K562 (cell line): ENCODE measurements at regions not wholly inside any gene's neighbourhood (a gene's known extent, or its start where the extent isn't known, plus 50 kb on each side); places are given as distances from the start of the nearest gene placed in this dataset.

ENCODE experiments used
- ATAC-seq: fragments of 200-7000 bp; cut with Tn5 transposase; 3 replicates; pipeline ENCODE4 v1.9.1; 2020; ENCODE audit warnings: moderate library complexity
- BruUV-seq: library from RNA; stranded (reverse); fragments of 400-500 nt; replicated peaks from 2 replicates; lab custom pipeline; 2021; lab: Mats Ljungman, UMichigan
- CTCF ChIA-PET: fragments of 300-600 bp; formaldehyde crosslinking; extraction: SDS; loops from one replicate; lab custom pipeline; 2021; ENCODE audit warnings: low intra/inter-chr PET ratio; lab: Yijun Ruan, JAX
- POLR2A ChIA-PET: fragments of 300-600, 350-650 bp; sonication (Branson Sonifier 250); formaldehyde crosslinking; extraction: SDS; loops from one replicate; lab custom pipeline; 2021; ENCODE audit warnings: antibody characterized with exemption, inconsistent platforms; lab: Yijun Ruan, JAX
- DNase-seq, 4 experiments: peaks; one replicate each; pipeline versions ENCODE4 v3.0.0 to v3.0.0-alpha.2; 2011 to 2018; ENCODE audit warnings: low spot score in 3 of 4, mixed read lengths in 3 of 4; ENCODE audit errors: extremely low read depth in 1 of 4
- FAIRE-seq: peaks from 2 replicates; lab custom pipeline; 2011; peaks lifted over from hg19 to GRCh38; lab: Jason Lieb, UNC
- H2AFZ ChIP-seq: 2 replicates; pipeline ENCODE4 v1.6.0; 2011; ENCODE audit warnings: low read depth, low read length, control low read depth, inconsistent platforms
- H3K27ac ChIP-seq: fragments of 200-600 bp; 3 replicates; pipeline ENCODE4 v1.8.0; 2011; ENCODE audit warnings: low read depth, mild to moderate bottlenecking, control low read depth, inconsistent platforms, low read length, moderate library complexity, mixed read lengths; ENCODE audit errors: extremely low read depth
- H3K27me3 ChIP-seq, 2 experiments: fragments of 300-600 bp in 1 of 2; 2 replicates in 1 of 2; 3 replicates in 1 of 2; pipeline versions ENCODE4 v1.6.0 to v1.8.0; 2011; ENCODE audit warnings: inconsistent platforms in 2 of 2, low read length in 2 of 2, mild to moderate bottlenecking in 1 of 2, mixed read lengths in 1 of 2, moderate library complexity in 1 of 2; ENCODE audit not compliant: control insufficient read depth in 2 of 2, insufficient read depth in 2 of 2
- H3K36me3 ChIP-seq: fragments of 300-600 bp; 3 replicates; pipeline ENCODE4 v1.8.0; 2011; ENCODE audit warnings: mild to moderate bottlenecking, low read length, inconsistent platforms; ENCODE audit not compliant: control insufficient read depth, insufficient read depth
- H3K4me1 ChIP-seq, 2 experiments: fragments of 200-600 bp in 1 of 2; replicated peaks in 1 of 2; 2 replicates in 1 of 2; 3 replicates in 1 of 2; pipeline versions ENCODE4 v1.5.1 to v1.8.0; 2011; ENCODE audit warnings: inconsistent platforms in 2 of 2, low read length in 2 of 2, mild to moderate bottlenecking in 1 of 2, mixed read lengths in 1 of 2, moderate library complexity in 1 of 2; ENCODE audit not compliant: control insufficient read depth in 2 of 2, insufficient read depth in 2 of 2
- H3K4me2 ChIP-seq: 2 replicates; pipeline ENCODE4 v1.6.1; 2011; ENCODE audit warnings: low read length, control low read depth, inconsistent platforms, mixed read lengths; ENCODE audit not compliant: insufficient read depth
- H3K4me3 ChIP-seq: fragments of 200-600 bp; sonication (generic), shearing (Covaris generic); 2 replicates; pipeline ENCODE4 v1.5.1; 2016; ENCODE audit warnings: control low read depth, inconsistent platforms
- H3K79me2 ChIP-seq: fragments of 200-600 bp; 3 replicates; pipeline ENCODE4 v1.8.0; 2011; ENCODE audit warnings: low read length, inconsistent platforms; ENCODE audit not compliant: control insufficient read depth, insufficient read depth
- H3K9ac ChIP-seq, 2 experiments: 2 replicates each; pipeline versions ENCODE4 v1.6.0 to v1.6.1; 2011; ENCODE audit warnings: low read depth in 2 of 2, low read length in 2 of 2, control low read depth in 1 of 2, inconsistent platforms in 1 of 2, mild to moderate bottlenecking in 1 of 2, mixed read lengths in 1 of 2; ENCODE audit not compliant: insufficient read depth in 1 of 2
- H3K9me1 ChIP-seq: one replicate; pipeline ENCODE4 v1.6.0; 2011; ENCODE audit warnings: inconsistent platforms, mild to moderate bottlenecking, low read length, moderate library complexity; ENCODE audit not compliant: control insufficient read depth, insufficient read depth
- H3K9me3 ChIP-seq: replicated peaks from 2 replicates; pipeline ENCODE4 v1.5.1; 2011; ENCODE audit warnings: low read depth, low read length, inconsistent platforms; ENCODE audit not compliant: control insufficient read depth, insufficient read depth
- H4K20me1 ChIP-seq: replicated peaks from 2 replicates; pipeline ENCODE4 v1.6.1; 2011; ENCODE audit warnings: low read length, inconsistent platforms, mixed read lengths; ENCODE audit not compliant: control insufficient read depth, insufficient read depth
- C11orf30 ChIP-seq: fragments of 450-650 bp; IDR thresholded peaks from 2 replicates; pipeline ENCODE4 v1.6.1; 2016; ENCODE audit warnings: low read depth, mild to moderate bottlenecking
- CSDE1 ChIP-seq, 2 experiments: fragments of 450-650 bp; IDR thresholded peaks; 2 replicates each; pipeline ENCODE4 v1.6.1; 2016; ENCODE audit warnings: mild to moderate bottlenecking in 1 of 2
- ELF1 ChIP-seq: fragments of 200-800 bp; sonication (Bioruptor generic); IDR thresholded peaks from 2 replicates; pipeline ENCODE4 v1.6.1; 2016; ENCODE audit warnings: missing genetic modification characterization, missing compliant biosample characterization
- ERF ChIP-seq: fragments of 450-650 bp; formaldehyde crosslinking; IDR thresholded peaks from 2 replicates; pipeline ENCODE4 v1.4.0; 2020; ENCODE audit warnings: mild to moderate bottlenecking, mixed read lengths
- KHSRP ChIP-seq: fragments of 450-650 bp; IDR thresholded peaks from 2 replicates; pipeline ENCODE4 v1.6.1; 2017
- MCM2 ChIP-seq: fragments of 450-650 bp; IDR thresholded peaks from 2 replicates; pipeline ENCODE4 v1.6.1; 2017; ENCODE audit warnings: low read depth, mild to moderate bottlenecking
- NELFE ChIP-seq: IDR thresholded peaks from 2 replicates; pipeline ENCODE4 v1.6.1; 2011; ENCODE audit warnings: mild to moderate bottlenecking; ENCODE audit not compliant: insufficient read depth, insufficient read length
- NR1H2 ChIP-seq: sonication (generic); formaldehyde crosslinking; IDR thresholded peaks from 2 replicates; pipeline ENCODE4 v1.4.0; 2020; ENCODE audit warnings: mild to moderate bottlenecking, missing genetic modification reagents
- PYGO2 ChIP-seq: fragments of 450-650 bp; IDR thresholded peaks from 2 replicates; pipeline ENCODE4 v1.6.1; 2016; ENCODE audit warnings: mild to moderate bottlenecking, missing genetic modification characterization, moderate library complexity, missing compliant biosample characterization
- RBM25 ChIP-seq: fragments of 200-400 bp; formaldehyde crosslinking; IDR thresholded peaks from 2 replicates; pipeline ENCODE4 v1.6.1; 2018; ENCODE audit warnings: low read length, low read depth, moderate library complexity; ENCODE audit not compliant: severe bottlenecking
- RBM39 ChIP-seq: fragments of 200-400 bp; formaldehyde crosslinking; optimal IDR thresholded peaks from 2 replicates; pipeline ENCODE3; 2018; ENCODE audit warnings: low read depth, low read length
- SNRNP70 ChIP-seq: fragments of 200-400 bp; formaldehyde crosslinking; optimal IDR thresholded peaks from 2 replicates; pipeline ENCODE3; 2017; ENCODE audit warnings: low read depth, low read length
- SREBF1 ChIP-seq: fragments of 150-350 bp; IDR thresholded peaks from 2 replicates; pipeline ENCODE4 v1.6.1; 2014; ENCODE audit warnings: antibody characterized with exemption, low read depth, low read length, borderline replicate concordance
- TRIM28 ChIP-seq: fragments of 450-650 bp; IDR thresholded peaks from 2 replicates; pipeline ENCODE4 v1.6.1; 2017
- ZBTB17 ChIP-seq: fragments of 450-650 bp; formaldehyde crosslinking; IDR thresholded peaks from 2 replicates; pipeline ENCODE4 v1.4.0; 2020; ENCODE audit warnings: mild to moderate bottlenecking
- ZNF140 ChIP-seq: fragments of 250-450 bp; sonication (Bioruptor Pico); IDR thresholded peaks from 2 replicates; pipeline ENCODE4 v1.8.0; 2021; ENCODE audit warnings: moderate library complexity, mild to moderate bottlenecking, inconsistent platforms
- WGBS: fragments of 100-300 bp; shearing (Covaris generic); methylation state at CpG from one replicate; pipeline ENCODE4 v1.1.6; 2016; ENCODE audit warnings: low coverage, mixed read lengths; ENCODE audit not compliant: insufficient coverage; ENCODE audit errors: missing lambda C conversion rate; 5-methylcytosine and 5-hydroxymethylcytosine counted together
- in situ Hi-C: fragments of 300-500 bp; cut with MboI; formaldehyde crosslinking; loops from 4 replicates; pipeline ENCODE4 v1.15.0; 2018; ENCODE audit warnings: inconsistent platforms, mixed read lengths
- intact Hi-C: fragments of 100-400 bp; cut with micrococcal nuclease; formaldehyde crosslinking; loops from 2 replicates; pipeline ENCODE4 v1.14.2; 2022
- TF ChIP-seq, protein P1 (sequence below): fragments of 250-450 bp; sonication (Bioruptor Pico); IDR thresholded peaks from 2 replicates; pipeline ENCODE4 v1.8.0; 2021; ENCODE audit warnings: moderate library complexity, mild to moderate bottlenecking, inconsistent platforms
- TF ChIP-seq, protein P2 (sequence below): fragments of 450-650 bp; IDR thresholded peaks from 2 replicates; pipeline ENCODE4 v1.6.1; 2016; ENCODE audit warnings: mild to moderate bottlenecking

DNA sequence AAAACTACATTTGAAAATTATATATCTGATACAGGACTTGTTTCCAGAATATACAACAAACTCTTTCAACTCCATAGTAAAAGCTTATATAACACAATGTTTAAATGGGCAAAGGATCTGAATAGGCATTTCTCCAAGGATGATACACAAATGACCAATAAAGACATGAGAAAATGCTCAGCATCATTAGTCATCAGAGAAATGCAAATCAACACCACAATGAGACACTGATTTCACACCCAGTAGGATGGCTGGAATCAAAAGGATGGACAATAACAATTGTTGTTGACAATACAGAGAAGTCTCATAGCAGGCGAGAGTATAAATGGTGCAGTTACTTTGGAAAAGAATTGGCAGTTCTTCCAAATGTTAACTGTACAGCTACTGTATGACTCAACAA lies 394.9 kb downstream of the BCL11B start:
- no peak overlapping the region for H3K9ac ChIP-seq
- no peaks in the 10 kb centered on the region for H3K79me2 ChIP-seq
- no peak overlapping the region for H3K4me3 ChIP-seq
- H3K27me3 ChIP-seq: no peaks in the 10 kb centered on the region
- DNase-seq: no peak
- H3K4me2 ChIP-seq: no peak overlapping the region
- TF ChIP-seq KHSRP: no peak
- TF ChIP-seq ZBTB17 (CRISPR knock-in tag): no peak
- TF ChIP-seq TRIM28: no peak
- no peak for TF ChIP-seq MCM2
- no peak for TF ChIP-seq ERF (CRISPR knock-in tag)
- TF ChIP-seq RBM39: no peak
- no peak for TF ChIP-seq C11orf30
- TF ChIP-seq ZNF140 (CRISPR knock-in tag): no peak
- TF ChIP-seq CSDE1 (IDR thresholded peaks at IDR 0.05): no peak
- TF ChIP-seq, protein P1, sequence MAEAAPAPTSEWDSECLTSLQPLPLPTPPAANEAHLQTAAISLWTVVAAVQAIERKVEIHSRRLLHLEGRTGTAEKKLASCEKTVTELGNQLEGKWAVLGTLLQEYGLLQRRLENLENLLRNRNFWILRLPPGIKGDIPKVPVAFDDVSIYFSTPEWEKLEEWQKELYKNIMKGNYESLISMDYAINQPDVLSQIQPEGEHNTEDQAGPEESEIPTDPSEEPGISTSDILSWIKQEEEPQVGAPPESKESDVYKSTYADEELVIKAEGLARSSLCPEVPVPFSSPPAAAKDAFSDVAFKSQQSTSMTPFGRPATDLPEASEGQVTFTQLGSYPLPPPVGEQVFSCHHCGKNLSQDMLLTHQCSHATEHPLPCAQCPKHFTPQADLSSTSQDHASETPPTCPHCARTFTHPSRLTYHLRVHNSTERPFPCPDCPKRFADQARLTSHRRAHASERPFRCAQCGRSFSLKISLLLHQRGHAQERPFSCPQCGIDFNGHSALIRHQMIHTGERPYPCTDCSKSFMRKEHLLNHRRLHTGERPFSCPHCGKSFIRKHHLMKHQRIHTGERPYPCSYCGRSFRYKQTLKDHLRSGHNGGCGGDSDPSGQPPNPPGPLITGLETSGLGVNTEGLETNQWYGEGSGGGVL (CRISPR knock-in tag): no peak
- TF ChIP-seq NR1H2: no peak
- TF ChIP-seq RBM25: no peak
- TF ChIP-seq SNRNP70: no peak
- TF ChIP-seq ELF1 (tag): no peak
- no peak for TF ChIP-seq PYGO2 (tag)
- TF ChIP-seq, protein P2, sequence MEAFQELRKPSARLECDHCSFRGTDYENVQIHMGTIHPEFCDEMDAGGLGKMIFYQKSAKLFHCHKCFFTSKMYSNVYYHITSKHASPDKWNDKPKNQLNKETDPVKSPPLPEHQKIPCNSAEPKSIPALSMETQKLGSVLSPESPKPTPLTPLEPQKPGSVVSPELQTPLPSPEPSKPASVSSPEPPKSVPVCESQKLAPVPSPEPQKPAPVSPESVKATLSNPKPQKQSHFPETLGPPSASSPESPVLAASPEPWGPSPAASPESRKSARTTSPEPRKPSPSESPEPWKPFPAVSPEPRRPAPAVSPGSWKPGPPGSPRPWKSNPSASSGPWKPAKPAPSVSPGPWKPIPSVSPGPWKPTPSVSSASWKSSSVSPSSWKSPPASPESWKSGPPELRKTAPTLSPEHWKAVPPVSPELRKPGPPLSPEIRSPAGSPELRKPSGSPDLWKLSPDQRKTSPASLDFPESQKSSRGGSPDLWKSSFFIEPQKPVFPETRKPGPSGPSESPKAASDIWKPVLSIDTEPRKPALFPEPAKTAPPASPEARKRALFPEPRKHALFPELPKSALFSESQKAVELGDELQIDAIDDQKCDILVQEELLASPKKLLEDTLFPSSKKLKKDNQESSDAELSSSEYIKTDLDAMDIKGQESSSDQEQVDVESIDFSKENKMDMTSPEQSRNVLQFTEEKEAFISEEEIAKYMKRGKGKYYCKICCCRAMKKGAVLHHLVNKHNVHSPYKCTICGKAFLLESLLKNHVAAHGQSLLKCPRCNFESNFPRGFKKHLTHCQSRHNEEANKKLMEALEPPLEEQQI: no peak
- no peak for TF ChIP-seq NELFE
- no peak for TF ChIP-seq SREBF1
- ChIA-PET POLR2A (no interaction called here), CTCF (no interaction called here)
- H2AFZ ChIP-seq: no peak overlapping the region
- no peaks in the 10 kb centered on the region for H3K36me3 ChIP-seq
- no peaks in the 10 kb centered on the region for H3K9me1 ChIP-seq
- ATAC-seq: no peak
- no peaks in the 10 kb centered on the region for H3K4me1 ChIP-seq
- in situ Hi-C loops (no loop called here), intact Hi-C loops (no loop called here)
- H3K9me3 ChIP-seq: no peaks in the 10 kb centered on the region
- no peaks in the 10 kb centered on the region for H4K20me1 ChIP-seq
- no TSS peak for BruUV-seq
- H3K27ac ChIP-seq: no peak overlapping the region
- WGBS: 0% methylated on average over 1 of the region's 1 CpG
- FAIRE-seq: no peak
